ENCODE measurements at regions not wholly inside any gene's neighbourhood (a gene's known extent, or its start where the extent isn't known, plus 50 kb on each side); places are given as distances from the start of the nearest gene placed in this dataset.

DNA sequence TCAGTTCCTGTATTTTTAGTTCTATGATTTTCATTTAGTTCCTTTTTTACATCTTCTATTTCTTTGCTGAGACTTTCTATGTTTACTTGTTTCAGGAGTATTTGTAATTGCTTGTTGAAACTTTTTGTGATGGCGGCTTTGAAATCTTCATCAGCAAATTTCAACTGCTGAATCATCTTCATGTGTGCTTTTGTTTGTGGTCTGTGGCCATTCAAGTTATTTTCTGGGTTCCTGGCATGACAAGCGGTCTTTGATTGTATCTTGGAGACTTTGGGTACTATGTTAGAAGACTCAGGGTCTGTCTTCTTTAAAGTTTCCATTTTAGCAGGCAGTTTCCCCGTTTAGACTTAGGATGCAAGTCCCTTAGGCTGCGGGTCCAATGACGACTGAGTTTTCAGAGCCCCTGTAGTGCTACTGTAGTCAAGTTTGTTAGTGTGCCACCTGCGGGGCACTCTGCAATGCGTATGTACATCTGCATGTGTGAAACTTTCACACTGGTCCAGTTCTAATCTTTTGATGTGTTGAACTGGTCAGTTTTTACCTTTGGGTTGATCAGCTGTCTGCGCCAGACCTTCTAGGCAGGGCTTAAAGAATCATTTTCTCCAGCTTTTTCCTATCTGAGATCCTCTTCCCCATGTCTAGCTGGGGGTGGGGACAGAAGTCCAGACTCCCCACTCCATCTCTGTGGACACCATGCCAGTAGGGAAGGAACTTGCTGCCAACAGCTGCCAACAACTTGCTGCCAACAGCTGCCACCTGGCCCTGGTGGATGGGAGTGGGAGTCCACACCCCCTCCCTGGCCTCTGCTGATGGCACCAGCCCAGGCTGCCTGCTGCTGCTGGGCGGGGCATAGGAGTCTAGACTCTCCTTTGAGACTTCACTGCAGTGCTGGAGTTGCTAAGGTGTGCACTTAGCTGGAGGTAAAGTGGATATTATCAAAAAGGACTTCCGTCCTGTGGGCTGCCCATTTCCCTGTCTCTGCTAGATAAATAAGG is 190.9 kb downstream of the TJP1 start:
- TF ChIP-seq POLR2A (IDR thresholded peaks at IDR 0.05), result no peak
- TF ChIP-seq, protein P1, sequence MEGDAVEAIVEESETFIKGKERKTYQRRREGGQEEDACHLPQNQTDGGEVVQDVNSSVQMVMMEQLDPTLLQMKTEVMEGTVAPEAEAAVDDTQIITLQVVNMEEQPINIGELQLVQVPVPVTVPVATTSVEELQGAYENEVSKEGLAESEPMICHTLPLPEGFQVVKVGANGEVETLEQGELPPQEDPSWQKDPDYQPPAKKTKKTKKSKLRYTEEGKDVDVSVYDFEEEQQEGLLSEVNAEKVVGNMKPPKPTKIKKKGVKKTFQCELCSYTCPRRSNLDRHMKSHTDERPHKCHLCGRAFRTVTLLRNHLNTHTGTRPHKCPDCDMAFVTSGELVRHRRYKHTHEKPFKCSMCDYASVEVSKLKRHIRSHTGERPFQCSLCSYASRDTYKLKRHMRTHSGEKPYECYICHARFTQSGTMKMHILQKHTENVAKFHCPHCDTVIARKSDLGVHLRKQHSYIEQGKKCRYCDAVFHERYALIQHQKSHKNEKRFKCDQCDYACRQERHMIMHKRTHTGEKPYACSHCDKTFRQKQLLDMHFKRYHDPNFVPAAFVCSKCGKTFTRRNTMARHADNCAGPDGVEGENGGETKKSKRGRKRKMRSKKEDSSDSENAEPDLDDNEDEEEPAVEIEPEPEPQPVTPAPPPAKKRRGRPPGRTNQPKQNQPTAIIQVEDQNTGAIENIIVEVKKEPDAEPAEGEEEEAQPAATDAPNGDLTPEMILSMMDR (IDR thresholded peaks at IDR 0.05), result no peak

Measured in vagina (tissue), 2 donors.